ENCODE measurements at regions not wholly inside any gene's neighbourhood (a gene's known extent, or its start where the extent isn't known, plus 50 kb on each side); places are given as distances from the start of the nearest gene placed in this dataset.

- Mint-ChIP-seq H3K27ac (peak overlapping the region in 1 of 7 donors; percentile 26), H3K4me3 (no peak overlapping the region), H3K9me3 (peaks cover 11 to 25% (median 17%) of the 10 kb centered on the region in 7 donors), H3K27me3 (ENCODE audit: low read depth in 3 of 3) (peaks cover 14 to 23% (median 22%) of the 10 kb centered on the region in 3 donors), H3K4me1 (peaks cover 19% of the 10 kb centered on the region), H3K36me3 (no peaks in the 10 kb centered on the region)
- Histone ChIP-seq H3K36me3 (replicated peaks in 1 of 2; ENCODE audit: control insufficient read depth in 1 of 2, insufficient read depth in 2 of 2, low read length in 2 of 2) (no peaks in the 10 kb centered on the region), H3K4me2 (replicated peaks; ENCODE audit: extremely low read depth, low read length, poor library complexity, severe bottlenecking) (no peak overlapping the region), H3K79me2 (ENCODE audit: insufficient read depth, low read length) (no peaks in the 10 kb centered on the region), H3K4me1 (ENCODE audit: control insufficient read depth in 1 of 2, insufficient read depth in 2 of 2, low read length in 2 of 2) (peaks cover 12 to 14% of the 10 kb centered on the region in 2 donors), H3K9ac (ENCODE audit: insufficient read depth, low read length, poor library complexity, severe bottlenecking) (no peak overlapping the region), H3K4me3 (replicated peaks in 1 of 3; ENCODE audit: low read depth in 2 of 3, low read length in 3 of 3) (no peak overlapping the region), H4K20me1 (ENCODE audit: insufficient read depth, low read length) (no peaks in the 10 kb centered on the region), H3K27me3 (ENCODE audit: control insufficient read depth in 2 of 2, insufficient read depth in 2 of 2, low read length in 2 of 2) (peaks cover 6% of the 10 kb centered on the region in 2 donors), H2AFZ (ENCODE audit: insufficient read depth, low read depth, low read length, poor library complexity, severe bottlenecking) (no peak overlapping the region), H3K9me3 (replicated peaks in 1 of 2; ENCODE audit: control insufficient read depth in 1 of 2, insufficient read depth in 1 of 2, low read length in 2 of 2) (peaks cover 18% of the 10 kb centered on the region in 2 donors), H3K27ac (ENCODE audit: low read depth in 1 of 2, low read length in 2 of 2) (no peak overlapping the region)
- WGBS (ENCODE audit: insufficient coverage): no CpG with 5 or more reads among the region's 3 CpGs
- no peak for DNase-seq
- intact Hi-C loops (cut with micrococcal nuclease): no loop called here
- no peak for TF ChIP-seq CTCF (IDR thresholded peaks at IDR 0.05)
These were observed 500.6 kb upstream of the PROK2 start for GRCh38 chr3:72285502-72285901.

GRCh38 chr3:72284471-72284870 is 499.5 kb upstream of the PROK2 start:
- H3K27me3 ChIP-seq (ENCODE audit: control insufficient read depth in 2 of 2, insufficient read depth in 2 of 2, low read length in 2 of 2): no peaks in the 10 kb centered on the region
- H3K36me3 ChIP-seq (replicated peaks in 1 of 2; ENCODE audit: control insufficient read depth in 1 of 2, insufficient read depth in 2 of 2, low read length in 2 of 2): no peaks in the 10 kb centered on the region
- DNase-seq: no peak
- no peaks in the 10 kb centered on the region for H3K79me2 ChIP-seq (ENCODE audit: insufficient read depth, low read length)
- Mint-ChIP-seq H3K27ac (no peak overlapping the region), H3K4me3 (no peak overlapping the region), H3K9me3 (peaks cover 11 to 25% (median 17%) of the 10 kb centered on the region in 7 donors), H3K36me3 (no peaks in the 10 kb centered on the region), H3K27me3 (ENCODE audit: low read depth in 3 of 3) (peaks cover 16 to 19% (median 19%) of the 10 kb centered on the region in 3 donors), H3K4me1 (peaks cover 14% of the 10 kb centered on the region)
- peaks cover 9 to 10% of the 10 kb centered on the region in 2 donors for H3K4me1 ChIP-seq (ENCODE audit: control insufficient read depth in 1 of 2, insufficient read depth in 2 of 2, low read length in 2 of 2)
- H4K20me1 ChIP-seq (ENCODE audit: insufficient read depth, low read length): no peaks in the 10 kb centered on the region
- WGBS (ENCODE audit: insufficient coverage): no CpG with 5 or more reads among the region's 5 CpGs
- no peak overlapping the region for H3K27ac ChIP-seq (ENCODE audit: low read depth in 1 of 2, low read length in 2 of 2)
- TF ChIP-seq CTCF (IDR thresholded peaks at IDR 0.05): no peak
- intact Hi-C loops (cut with micrococcal nuclease): no loop called here
- no peak overlapping the region for H3K4me3 ChIP-seq (replicated peaks in 1 of 3; ENCODE audit: low read depth in 2 of 3, low read length in 3 of 3)
- no peak overlapping the region for H2AFZ ChIP-seq (ENCODE audit: insufficient read depth, low read depth, low read length, poor library complexity, severe bottlenecking)
- no peak overlapping the region for H3K4me2 ChIP-seq (replicated peaks; ENCODE audit: extremely low read depth, low read length, poor library complexity, severe bottlenecking)
- peaks cover 18% of the 10 kb centered on the region in 2 donors for H3K9me3 ChIP-seq (replicated peaks in 1 of 2; ENCODE audit: control insufficient read depth in 1 of 2, insufficient read depth in 1 of 2, low read length in 2 of 2)
- no peak overlapping the region for H3K9ac ChIP-seq (ENCODE audit: insufficient read depth, low read length, poor library complexity, severe bottlenecking)
